ENCODE measurements at regions not wholly inside any gene's neighbourhood (a gene's known extent, or its start where the extent isn't known, plus 50 kb on each side); places are given as distances from the start of the nearest gene placed in this dataset.

DNA sequence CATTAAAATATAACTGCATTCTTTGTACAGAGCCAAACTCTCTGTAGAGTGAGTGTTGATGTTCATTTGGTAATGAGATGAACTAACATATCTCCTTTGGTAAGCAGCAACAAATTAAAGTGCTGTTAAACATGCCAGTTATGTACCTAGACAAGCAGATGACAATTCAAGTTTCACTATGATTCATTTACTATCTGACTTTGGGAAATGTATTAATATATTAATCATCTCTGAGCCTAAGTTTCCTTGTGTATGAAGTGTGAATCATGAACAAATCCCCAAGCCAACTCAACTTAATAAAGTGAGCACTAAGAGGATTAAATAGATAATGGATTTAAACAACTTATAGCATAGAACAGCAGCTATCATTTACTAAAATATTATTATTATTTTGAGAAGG lies 1044.2 kb downstream of the GLUD2 start:
- no peak for ATAC-seq
- FAIRE-seq, result no peak
- POLR2A ChIA-PET, result no interaction called here

More for the DNA sequence above, 1044.2 kb downstream of the GLUD2 start:
- Histone ChIP-seq H3K4me2 (ENCODE audit: control insufficient read depth, insufficient read depth) (no peak overlapping the region), H3K9ac (ENCODE audit: control insufficient read depth, insufficient read depth, low read length) (no peak overlapping the region), H3K4me1 (ENCODE audit: control insufficient read depth, insufficient read depth, low read length) (no peaks in the 10 kb centered on the region), H3K4me3 (no peak overlapping the region), H4K20me1 (ENCODE audit: control insufficient read depth, insufficient read depth) (no peaks in the 10 kb centered on the region), H2AFZ (ENCODE audit: control insufficient read depth, low read depth, low read length) (no peak overlapping the region), H3K79me2 (ENCODE audit: control insufficient read depth, insufficient read depth, low read length) (no peaks in the 10 kb centered on the region), H3K36me3 (ENCODE audit: control insufficient read depth in 2 of 2, insufficient read depth in 2 of 2, low read length in 1 of 2) (no peaks in the 10 kb centered on the region), H3K27me3 (replicated peaks in 1 of 2; ENCODE audit: control insufficient read depth in 2 of 2, insufficient read depth in 2 of 2, low read length in 1 of 2) (no peaks in the 10 kb centered on the region), H3K9me3 (replicated peaks; ENCODE audit: control insufficient read depth, insufficient read depth, low read length) (no peaks in the 10 kb centered on the region), H3K27ac (ENCODE audit: control insufficient read depth, insufficient read depth) (no peak overlapping the region)
- ChIA-PET CTCF (no interaction called here), RAD21 (ENCODE audit: unreplicated experiment) (no interaction called here), SMC1A (ENCODE audit: uncharacterized antibody, unreplicated experiment) (interaction anchor here (1.0 kb wide), 1 partner anchor 24 kb away, joined by 3 read pairs; no protein-coding TSS in a partner anchor)
- no peak for DNase-seq (ENCODE audit: low read depth, low spot score)
- BruUV-seq (replicated peaks), result no TSS peak
- in situ Hi-C loops (cut with MboI) (no loop called here), intact Hi-C loops (cut with micrococcal nuclease; ENCODE audit: unreplicated experiment) (no loop called here)
- TF ChIP-seq EP300 (IDR thresholded peaks at IDR 0.05; ENCODE audit: borderline replicate concordance in 1 of 2, control insufficient read depth in 1 of 2, low read depth in 2 of 2, low read length in 2 of 2) (no peak), POLR2AphosphoS5 (IDR thresholded peaks at IDR 0.05; ENCODE audit: low read length) (no peak), HDAC6 (IDR thresholded peaks at IDR 0.05; ENCODE audit: unreplicated experiment) (no peak), HDGF (IDR thresholded peaks at IDR 0.05) (no peak), TAF1 (IDR thresholded peaks at IDR 0.05; ENCODE audit: borderline replicate concordance, low read depth, low read length) (no peak), SUPT20H (IDR thresholded peaks at IDR 0.05; ENCODE audit: borderline replicate concordance, control insufficient read depth, low read depth, low read length) (no peak), SREBF2 (IDR thresholded peaks at IDR 0.05; ENCODE audit: low read length) (no peak), FOXK2 (IDR thresholded peaks at IDR 0.05) (no peak), PML (IDR thresholded peaks at IDR 0.05; ENCODE audit: low read length) (no peak), WRNIP1 (IDR thresholded peaks at IDR 0.05; ENCODE audit: borderline replicate concordance, low read depth, low read length) (no peak), CREB1 (IDR thresholded peaks at IDR 0.05; ENCODE audit: low read depth) (no peak)
- TF ChIP-seq, protein P1, sequence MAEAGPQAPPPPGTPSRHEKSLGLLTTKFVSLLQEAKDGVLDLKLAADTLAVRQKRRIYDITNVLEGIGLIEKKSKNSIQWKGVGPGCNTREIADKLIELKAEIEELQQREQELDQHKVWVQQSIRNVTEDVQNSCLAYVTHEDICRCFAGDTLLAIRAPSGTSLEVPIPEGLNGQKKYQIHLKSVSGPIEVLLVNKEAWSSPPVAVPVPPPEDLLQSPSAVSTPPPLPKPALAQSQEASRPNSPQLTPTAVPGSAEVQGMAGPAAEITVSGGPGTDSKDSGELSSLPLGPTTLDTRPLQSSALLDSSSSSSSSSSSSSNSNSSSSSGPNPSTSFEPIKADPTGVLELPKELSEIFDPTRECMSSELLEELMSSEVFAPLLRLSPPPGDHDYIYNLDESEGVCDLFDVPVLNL (IDR thresholded peaks at IDR 0.05; ENCODE audit: low read depth, low read length), result no peak
- TF ChIP-seq, protein P2, sequence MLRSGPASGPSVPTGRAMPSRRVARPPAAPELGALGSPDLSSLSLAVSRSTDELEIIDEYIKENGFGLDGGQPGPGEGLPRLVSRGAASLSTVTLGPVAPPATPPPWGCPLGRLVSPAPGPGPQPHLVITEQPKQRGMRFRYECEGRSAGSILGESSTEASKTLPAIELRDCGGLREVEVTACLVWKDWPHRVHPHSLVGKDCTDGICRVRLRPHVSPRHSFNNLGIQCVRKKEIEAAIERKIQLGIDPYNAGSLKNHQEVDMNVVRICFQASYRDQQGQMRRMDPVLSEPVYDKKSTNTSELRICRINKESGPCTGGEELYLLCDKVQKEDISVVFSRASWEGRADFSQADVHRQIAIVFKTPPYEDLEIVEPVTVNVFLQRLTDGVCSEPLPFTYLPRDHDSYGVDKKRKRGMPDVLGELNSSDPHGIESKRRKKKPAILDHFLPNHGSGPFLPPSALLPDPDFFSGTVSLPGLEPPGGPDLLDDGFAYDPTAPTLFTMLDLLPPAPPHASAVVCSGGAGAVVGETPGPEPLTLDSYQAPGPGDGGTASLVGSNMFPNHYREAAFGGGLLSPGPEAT (IDR thresholded peaks at IDR 0.05; ENCODE audit: low read depth), result no peak

Measured in GM12878 (cell line).